Activated B cell treated with CpG ODN at 0.5 μM for 24 hours (primary cell): ENCODE measurements at regions not wholly inside any gene's neighbourhood (a gene's known extent, or its start where the extent isn't known, plus 50 kb on each side); places are given as distances from the start of the nearest gene placed in this dataset.

Experiments used
- ATAC-seq: fragments of 200-7000 bp; cut with Tn5 transposase; one replicate; pipeline ENCODE4 v1.10.0; 2021; ENCODE audit warnings: low read depth, mild to moderate bottlenecking, moderate library complexity
- CTCF ChIA-PET: fragments of 350-600 bp; sonication (Branson Sonifier 250); formaldehyde crosslinking; loops from one replicate; lab custom pipeline; 2021; ENCODE audit warnings: antibody characterized with exemption; lab: Charles Lee
- POLR2A ChIA-PET: fragments of 350-600 bp; sonication (Branson Sonifier 250); formaldehyde crosslinking; loops from one replicate; lab custom pipeline; 2021; ENCODE audit warnings: antibody characterized with exemption; lab: Charles Lee
- DNase-seq: peaks from one replicate; pipeline ENCODE4 v3.0.0; 2022
- H3K27ac Mint-ChIP-seq: one replicate; pipeline ENCODE4 v1.8.0; 2020; ENCODE audit warnings: mixed read lengths
- H3K27me3 Mint-ChIP-seq: one replicate; pipeline ENCODE4 v1.8.0; 2021; ENCODE audit warnings: mixed read lengths
- H3K36me3 Mint-ChIP-seq: one replicate; pipeline ENCODE4 v1.8.0; 2021; ENCODE audit warnings: low read depth, mixed read lengths
- H3K4me1 Mint-ChIP-seq: one replicate; pipeline ENCODE4 v1.8.0; 2021; ENCODE audit warnings: mixed read lengths
- H3K4me3 Mint-ChIP-seq: one replicate; pipeline ENCODE4 v1.8.0; 2020; ENCODE audit warnings: mild to moderate bottlenecking, mixed read lengths
- H3K9me3 Mint-ChIP-seq: one replicate; pipeline ENCODE4 v1.8.0; 2020; ENCODE audit warnings: mixed read lengths
- CTCF ChIP-seq: fragments of 200-600 bp; IDR thresholded peaks from one replicate; pipeline ENCODE4 v1.8.0; 2022; ENCODE audit warnings: antibody characterized with exemption, mild to moderate bottlenecking
- intact Hi-C: fragments of 100-400 bp; cut with micrococcal nuclease; formaldehyde crosslinking; loops from one replicate; pipeline ENCODE4 v1.15.1; 2024

GRCh38 chr17:54814371-54814770 is 86.3 kb upstream of the TOM1L1 start:
- Mint-ChIP-seq H3K27ac (no peak overlapping the region), H3K4me3 (no peak overlapping the region), H3K4me1 (no peaks in the 10 kb centered on the region), H3K36me3 (no peaks in the 10 kb centered on the region), H3K9me3 (no peaks in the 10 kb centered on the region), H3K27me3 (no peaks in the 10 kb centered on the region)
- POLR2A ChIA-PET, result no interaction called here
- no peak for ATAC-seq
- intact Hi-C loops, result no loop called here
- no peak for DNase-seq
- CTCF ChIA-PET, result no interaction called here
- TF ChIP-seq CTCF, result no peak

- Mint-ChIP-seq H3K4me1 (no peaks in the 10 kb centered on the region), H3K4me3 (no peak overlapping the region), H3K27ac (no peak overlapping the region), H3K36me3 (no peaks in the 10 kb centered on the region), H3K9me3 (no peaks in the 10 kb centered on the region), H3K27me3 (no peaks in the 10 kb centered on the region)
- TF ChIP-seq CTCF, result no peak
- no peak for DNase-seq
- intact Hi-C loops, result no loop called here
- POLR2A ChIA-PET, result no interaction called here
- no peak for ATAC-seq
- CTCF ChIA-PET, result no interaction called here
Observed at GRCh38 chr17:54834086-54834485, 66.6 kb upstream of the TOM1L1 start.

- Mint-ChIP-seq H3K9me3 (no peaks in the 10 kb centered on the region), H3K27ac (no peak overlapping the region), H3K4me1 (no peaks in the 10 kb centered on the region), H3K27me3 (no peaks in the 10 kb centered on the region), H3K4me3 (no peak overlapping the region), H3K36me3 (no peaks in the 10 kb centered on the region)
- intact Hi-C loops, result no loop called here
- DNase-seq (no peak), ATAC-seq (no peak)
- CTCF ChIA-PET, result no interaction called here
- POLR2A ChIA-PET, result no interaction called here
- TF ChIP-seq CTCF, result no peak
Observed at GRCh38 chr17:54835015-54835414, 65.6 kb upstream of the TOM1L1 start.

GRCh38 chr17:54836723-54837462 is 63.8 kb upstream of the TOM1L1 start:
- POLR2A ChIA-PET, result no interaction called here
- no peak for TF ChIP-seq CTCF
- Mint-ChIP-seq H3K4me3 (no peak overlapping the region), H3K36me3 (no peaks in the 10 kb centered on the region), H3K9me3 (no peaks in the 10 kb centered on the region), H3K4me1 (no peaks in the 10 kb centered on the region), H3K27ac (no peak overlapping the region), H3K27me3 (no peaks in the 10 kb centered on the region)
- CTCF ChIA-PET, result no interaction called here
- DNase-seq (no peak), ATAC-seq (no peak)
- intact Hi-C loops, result no loop called here

- Mint-ChIP-seq H3K9me3 (no peaks in the 10 kb centered on the region), H3K4me1 (no peaks in the 10 kb centered on the region), H3K36me3 (no peaks in the 10 kb centered on the region), H3K27me3 (no peaks in the 10 kb centered on the region), H3K4me3 (no peak overlapping the region), H3K27ac (no peak overlapping the region)
- ChIA-PET POLR2A (no interaction called here), CTCF (no interaction called here)
- intact Hi-C loops, result no loop called here
- DNase-seq, result no peak
- no peak for ATAC-seq
- no peak for TF ChIP-seq CTCF
Observed at GRCh38 chr17:54838651-54839421, 61.8 kb upstream of the TOM1L1 start.
